ENCODE measurements at regions not wholly inside any gene's neighbourhood (a gene's known extent, or its start where the extent isn't known, plus 50 kb on each side); places are given as distances from the start of the nearest gene placed in this dataset.

- TF ChIP-seq POLR2A (IDR thresholded peaks at IDR 0.05) (no peak), CTCF (IDR thresholded peaks at IDR 0.05) (no peak), POLR2AphosphoS5 (IDR thresholded peaks at IDR 0.05; ENCODE audit: insufficient read depth in 1 of 2, low read depth in 1 of 2) (no peak)
Observed at GRCh38 chr2:11072550-11072949, 82.7 kb upstream of the SLC66A3 start.
